ENCODE measurements at regions not wholly inside any gene's neighbourhood (a gene's known extent, or its start where the extent isn't known, plus 50 kb on each side); places are given as distances from the start of the nearest gene placed in this dataset.

DNA sequence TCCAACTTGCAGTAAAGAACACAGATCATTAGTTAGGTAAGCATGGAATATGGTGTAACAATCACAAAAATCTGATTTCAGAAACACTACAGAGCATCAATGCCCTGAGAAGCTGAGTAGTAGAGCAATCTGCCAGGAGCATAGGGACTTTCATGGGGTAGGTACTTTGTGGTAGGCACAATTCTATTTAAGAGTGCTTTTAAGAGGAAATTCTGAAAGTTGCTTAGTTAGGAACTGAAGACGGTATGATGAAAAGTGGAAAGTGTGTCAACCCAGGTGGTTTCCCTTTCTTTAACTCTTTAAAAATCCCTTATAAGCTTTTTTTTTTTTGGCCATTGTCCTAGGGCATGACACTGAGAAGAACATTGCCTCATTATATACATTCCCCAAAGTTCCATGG, 535.7 kb upstream of the FBXO33 start:
- no peaks in the 10 kb centered on the region for H3K9me3 ChIP-seq (ENCODE audit: control insufficient read depth, insufficient read depth, low read length)
- H3K36me3 ChIP-seq (ENCODE audit: control insufficient read depth, insufficient read depth, low read length), result no peaks in the 10 kb centered on the region
- H3K4me3 ChIP-seq (ENCODE audit: low read depth, low read length), result no peak overlapping the region
- H3K4me1 ChIP-seq (ENCODE audit: control insufficient read depth, insufficient read depth, low read length), result no peaks in the 10 kb centered on the region
- no peaks in the 10 kb centered on the region for H3K27me3 ChIP-seq (ENCODE audit: control insufficient read depth, insufficient read depth, low read length)
- no peak for DNase-seq (ENCODE audit: low read depth in 4 of 6, low spot score in 6 of 6)
- H3K27ac ChIP-seq (ENCODE audit: low read depth, low read length), result no peak overlapping the region
- WGBS (ENCODE audit: insufficient coverage), result 80% methylated on average over 1 of the region's 1 CpG

DNA sequence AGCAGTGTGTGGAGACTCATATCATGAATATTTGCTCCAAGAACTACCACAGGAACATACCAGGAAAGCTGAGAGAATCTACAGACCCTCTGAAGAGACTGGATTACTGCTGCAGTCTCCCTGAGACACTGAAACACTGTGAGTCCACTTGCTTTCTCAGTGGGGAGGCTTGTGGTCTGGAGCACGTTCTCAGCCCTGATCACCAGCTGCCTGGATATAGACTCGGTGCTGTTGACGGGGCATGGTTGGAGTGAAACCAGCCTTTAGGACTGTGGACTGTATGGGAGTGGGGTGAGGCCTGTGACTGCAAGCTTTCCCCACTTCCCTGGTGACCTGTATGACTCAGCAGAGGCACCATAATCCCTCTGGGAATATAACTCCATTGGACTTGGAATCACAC, 525.8 kb upstream of the FBXO33 start:
- Histone ChIP-seq H3K27me3 (ENCODE audit: control insufficient read depth, insufficient read depth, low read length) (no peaks in the 10 kb centered on the region), H3K27ac (ENCODE audit: low read depth, low read length) (no peak overlapping the region), H3K4me3 (ENCODE audit: low read depth, low read length) (no peak overlapping the region), H3K4me1 (ENCODE audit: control insufficient read depth, insufficient read depth, low read length) (no peaks in the 10 kb centered on the region), H3K9me3 (ENCODE audit: control insufficient read depth, insufficient read depth, low read length) (no peaks in the 10 kb centered on the region), H3K36me3 (ENCODE audit: control insufficient read depth, insufficient read depth, low read length) (no peaks in the 10 kb centered on the region)
- no peak for DNase-seq (ENCODE audit: low read depth in 4 of 6, low spot score in 6 of 6)
- 90% methylated on average over 2 of the region's 3 CpGs for WGBS (ENCODE audit: insufficient coverage)

DNA sequence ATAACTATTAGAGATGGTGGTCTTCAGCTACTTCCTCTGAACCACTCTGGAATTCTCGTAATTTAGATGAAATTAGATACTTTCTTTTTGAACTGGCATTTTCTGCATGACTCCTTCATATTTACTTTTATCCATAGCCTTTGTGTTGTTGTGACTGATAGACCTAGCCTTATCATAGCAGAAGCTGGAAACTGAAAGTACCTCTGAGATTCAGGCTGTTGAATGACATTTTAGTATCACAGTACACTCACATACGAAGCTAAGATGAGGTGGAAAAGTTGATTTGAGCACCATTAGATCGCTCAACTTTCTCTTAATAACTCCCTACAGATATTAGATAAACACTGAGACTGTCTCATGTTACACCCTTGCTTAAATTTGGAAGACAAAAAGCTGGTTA, 525.1 kb upstream of the FBXO33 start:
- Histone ChIP-seq H3K4me3 (ENCODE audit: low read depth, low read length) (no peak overlapping the region), H3K27ac (ENCODE audit: low read depth, low read length) (no peak overlapping the region), H3K36me3 (ENCODE audit: control insufficient read depth, insufficient read depth, low read length) (no peaks in the 10 kb centered on the region), H3K9me3 (ENCODE audit: control insufficient read depth, insufficient read depth, low read length) (no peaks in the 10 kb centered on the region), H3K27me3 (ENCODE audit: control insufficient read depth, insufficient read depth, low read length) (no peaks in the 10 kb centered on the region), H3K4me1 (ENCODE audit: control insufficient read depth, insufficient read depth, low read length) (no peaks in the 10 kb centered on the region)
- no CpG with 5 or more reads among the region's 3 CpGs for WGBS (ENCODE audit: insufficient coverage)
- no peak for DNase-seq (ENCODE audit: low read depth in 4 of 6, low spot score in 6 of 6)

DNA sequence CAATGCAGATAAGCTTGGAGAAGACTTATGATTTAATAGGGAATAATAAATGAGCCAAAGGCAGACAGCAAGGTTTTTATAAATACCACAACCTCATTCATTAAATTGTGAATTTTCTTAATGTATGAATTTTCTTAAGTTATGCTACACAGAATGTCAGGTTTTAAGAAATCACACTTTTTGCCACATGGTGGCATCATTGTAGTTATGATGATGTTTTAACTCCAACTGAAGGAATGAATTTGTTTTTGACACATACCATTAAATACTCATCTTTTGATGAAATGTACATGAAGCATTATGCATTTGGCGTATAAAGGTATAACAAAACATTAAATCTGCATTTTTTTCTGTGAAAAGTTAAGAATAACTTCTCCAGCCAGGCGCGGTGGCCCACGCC, 524.1 kb upstream of the FBXO33 start:
- no peak overlapping the region for H3K4me3 ChIP-seq (ENCODE audit: low read depth, low read length)
- DNase-seq (ENCODE audit: low read depth in 4 of 6, low spot score in 6 of 6), result peak in 4 of 6 donors; percentile 4 to 70 (median 9)
- no peaks in the 10 kb centered on the region for H3K9me3 ChIP-seq (ENCODE audit: control insufficient read depth, insufficient read depth, low read length)
- no peaks in the 10 kb centered on the region for H3K27me3 ChIP-seq (ENCODE audit: control insufficient read depth, insufficient read depth, low read length)
- H3K36me3 ChIP-seq (ENCODE audit: control insufficient read depth, insufficient read depth, low read length), result no peaks in the 10 kb centered on the region
- H3K27ac ChIP-seq (ENCODE audit: low read depth, low read length), result no peak overlapping the region
- no peaks in the 10 kb centered on the region for H3K4me1 ChIP-seq (ENCODE audit: control insufficient read depth, insufficient read depth, low read length)
- no CpG with 5 or more reads among the region's 4 CpGs for WGBS (ENCODE audit: insufficient coverage)

DNA sequence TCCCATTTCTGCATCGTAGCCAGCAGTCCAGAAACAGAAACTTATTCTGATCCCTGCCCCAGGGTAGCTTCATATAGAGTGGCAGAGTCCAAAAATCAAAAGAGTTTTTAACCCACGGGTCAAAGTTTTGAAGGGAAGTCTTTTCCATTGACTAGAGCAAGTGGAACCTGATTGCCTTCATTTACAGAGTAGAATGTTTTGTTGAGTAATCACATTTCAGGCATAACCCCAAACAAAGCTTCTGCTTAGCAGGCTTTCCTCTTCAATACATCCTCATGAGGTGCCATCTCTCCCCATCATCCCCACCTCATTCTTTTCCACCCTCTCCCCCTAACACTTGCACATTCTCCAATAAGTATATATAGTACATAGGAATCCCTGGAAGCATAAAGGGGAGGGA, 516.0 kb upstream of the FBXO33 start:
- Histone ChIP-seq H3K36me3 (ENCODE audit: control insufficient read depth, insufficient read depth, low read length) (no peaks in the 10 kb centered on the region), H3K4me3 (ENCODE audit: low read depth, low read length) (no peak overlapping the region), H3K4me1 (ENCODE audit: control insufficient read depth, insufficient read depth, low read length) (no peaks in the 10 kb centered on the region), H3K27ac (ENCODE audit: low read depth, low read length) (no peak overlapping the region), H3K9me3 (ENCODE audit: control insufficient read depth, insufficient read depth, low read length) (no peaks in the 10 kb centered on the region), H3K27me3 (ENCODE audit: control insufficient read depth, insufficient read depth, low read length) (no peaks in the 10 kb centered on the region)
- no CpG with 5 or more reads among the region's 2 CpGs for WGBS (ENCODE audit: insufficient coverage)
- no peak for DNase-seq (ENCODE audit: low read depth in 4 of 6, low spot score in 6 of 6)

DNA sequence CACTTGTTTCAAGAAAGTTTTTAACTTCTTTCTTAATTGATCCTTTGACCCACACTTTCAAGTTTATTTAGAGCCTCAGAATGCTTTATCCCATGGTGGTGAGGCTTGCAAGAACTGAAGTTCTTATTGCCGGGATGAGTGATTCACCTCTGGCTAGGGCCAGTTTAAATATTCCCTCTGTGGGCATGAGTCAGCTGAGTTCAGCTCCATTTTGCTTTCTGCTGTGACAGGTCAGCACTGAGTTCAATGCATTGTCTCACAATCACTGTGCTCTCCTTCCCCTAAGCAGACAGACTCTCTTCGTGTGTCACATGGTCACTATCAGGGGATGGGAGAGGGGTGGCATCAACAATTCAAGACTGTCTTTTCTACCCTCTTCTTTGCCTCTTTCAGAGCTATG, 514.6 kb upstream of the FBXO33 start:
- Histone ChIP-seq H3K4me1 (ENCODE audit: control insufficient read depth, insufficient read depth, low read length) (no peaks in the 10 kb centered on the region), H3K4me3 (ENCODE audit: low read depth, low read length) (no peak overlapping the region), H3K27ac (ENCODE audit: low read depth, low read length) (no peak overlapping the region), H3K36me3 (ENCODE audit: control insufficient read depth, insufficient read depth, low read length) (no peaks in the 10 kb centered on the region), H3K9me3 (ENCODE audit: control insufficient read depth, insufficient read depth, low read length) (no peaks in the 10 kb centered on the region), H3K27me3 (ENCODE audit: control insufficient read depth, insufficient read depth, low read length) (no peaks in the 10 kb centered on the region)
- WGBS (ENCODE audit: insufficient coverage), result 73% methylated on average over 1 of the region's 2 CpGs
- no peak for DNase-seq (ENCODE audit: low read depth in 4 of 6, low spot score in 6 of 6)

DNA sequence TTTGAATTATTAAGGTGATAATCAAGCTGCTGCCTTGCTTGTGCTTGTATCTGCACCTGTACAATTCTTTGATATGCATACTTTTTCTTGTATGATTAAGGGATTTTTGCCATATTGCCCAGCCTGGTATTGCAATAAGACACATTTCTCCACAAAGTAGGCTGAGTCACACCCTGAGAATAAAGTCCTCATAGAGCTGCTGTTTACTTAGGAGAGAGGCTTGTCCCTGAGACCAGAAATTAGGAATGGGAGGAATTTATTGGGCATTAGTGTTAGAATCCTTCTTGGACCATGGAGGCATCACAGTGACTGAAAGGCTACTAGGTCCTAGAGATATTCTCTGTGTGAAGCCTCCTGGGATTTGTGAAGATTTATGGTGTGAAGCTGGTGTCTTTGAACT, 506.8 kb upstream of the FBXO33 start:
- H3K4me3 ChIP-seq (ENCODE audit: low read depth, low read length), result no peak overlapping the region
- DNase-seq (ENCODE audit: low read depth in 4 of 6, low spot score in 6 of 6), result no peak
- H3K27me3 ChIP-seq (ENCODE audit: control insufficient read depth, insufficient read depth, low read length), result no peaks in the 10 kb centered on the region
- no peaks in the 10 kb centered on the region for H3K36me3 ChIP-seq (ENCODE audit: control insufficient read depth, insufficient read depth, low read length)
- no peak overlapping the region for H3K27ac ChIP-seq (ENCODE audit: low read depth, low read length)
- no peaks in the 10 kb centered on the region for H3K9me3 ChIP-seq (ENCODE audit: control insufficient read depth, insufficient read depth, low read length)
- H3K4me1 ChIP-seq (ENCODE audit: control insufficient read depth, insufficient read depth, low read length), result no peaks in the 10 kb centered on the region

DNA sequence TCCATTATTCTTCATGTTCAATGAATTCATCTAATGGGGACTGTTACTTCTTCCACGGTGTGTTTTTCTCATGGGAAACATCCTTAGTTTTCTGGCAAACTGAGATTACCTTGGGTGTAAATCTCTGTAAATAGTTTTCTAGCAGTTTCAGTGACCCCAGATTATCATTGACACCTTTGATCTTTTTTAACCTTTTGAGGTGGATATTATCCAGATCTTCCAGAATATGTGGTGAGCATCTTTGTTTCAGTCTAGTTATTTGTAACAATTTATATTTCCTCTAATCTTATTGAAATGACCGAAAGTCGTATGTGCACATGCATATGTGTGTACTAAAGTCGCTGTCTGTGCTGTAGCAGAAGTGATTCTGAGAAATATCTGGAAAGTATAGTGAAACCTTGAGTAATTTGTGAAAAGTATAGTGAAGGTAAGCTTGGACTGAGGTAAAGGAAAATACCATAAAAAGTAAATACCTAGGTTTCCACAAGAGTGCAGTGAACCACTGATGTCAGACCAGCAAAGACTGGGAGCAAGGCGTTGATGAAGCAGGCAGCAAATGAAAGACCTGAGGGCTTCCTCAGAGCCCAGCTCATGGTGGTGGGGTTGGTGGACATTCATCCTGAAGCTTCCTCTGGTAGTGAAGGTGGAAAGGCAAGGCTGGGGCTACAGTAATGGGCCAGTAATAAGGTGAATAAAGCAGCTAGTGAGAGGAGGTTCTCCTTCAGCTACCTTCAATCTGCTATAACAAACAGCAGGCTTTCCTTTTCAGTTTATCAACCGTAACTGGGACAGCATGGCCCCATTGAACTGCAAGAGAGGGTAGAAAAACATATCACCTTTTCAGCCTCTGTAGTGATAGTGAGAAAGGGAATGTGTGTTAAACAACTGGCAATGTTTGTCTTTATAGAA, 480.2 kb upstream of the FBXO33 start:
- Histone ChIP-seq H3K4me1 (ENCODE audit: control insufficient read depth, insufficient read depth, low read length) (no peaks in the 10 kb centered on the region), H3K36me3 (ENCODE audit: control insufficient read depth, insufficient read depth, low read length) (no peaks in the 10 kb centered on the region), H3K27ac (ENCODE audit: low read depth, low read length) (no peak overlapping the region), H3K4me3 (ENCODE audit: low read depth, low read length) (no peak overlapping the region), H3K9me3 (ENCODE audit: control insufficient read depth, insufficient read depth, low read length) (no peaks in the 10 kb centered on the region), H3K27me3 (ENCODE audit: control insufficient read depth, insufficient read depth, low read length) (no peaks in the 10 kb centered on the region)
- 93% methylated on average over 3 of the region's 6 CpGs for WGBS (ENCODE audit: insufficient coverage)
- DNase-seq (ENCODE audit: low read depth in 4 of 6, low spot score in 6 of 6), result no peak

DNA sequence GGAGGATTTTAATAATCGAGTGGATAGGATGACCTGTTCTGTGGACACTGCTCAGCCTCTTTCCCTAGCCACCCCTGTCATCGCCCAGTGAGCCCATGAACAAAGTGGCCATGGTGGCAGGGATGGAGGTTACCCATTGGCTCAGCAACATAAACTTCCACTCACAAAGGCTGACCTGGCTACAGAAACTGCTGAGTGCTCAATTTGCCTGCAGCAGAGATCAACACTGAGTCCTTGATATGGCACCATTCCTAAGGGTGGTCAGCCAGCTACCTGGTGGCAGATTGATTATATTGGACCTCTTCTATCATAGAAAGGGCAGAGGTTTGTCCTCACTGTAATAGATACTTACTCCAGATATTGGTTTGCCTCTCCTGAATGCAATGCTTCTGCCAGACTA, 465.4 kb upstream of the FBXO33 start:
- peaks cover 4% of the 10 kb centered on the region for H3K9me3 ChIP-seq (ENCODE audit: control insufficient read depth, insufficient read depth, low read length)
- no CpG with 5 or more reads among the region's 2 CpGs for WGBS (ENCODE audit: insufficient coverage)

DNA sequence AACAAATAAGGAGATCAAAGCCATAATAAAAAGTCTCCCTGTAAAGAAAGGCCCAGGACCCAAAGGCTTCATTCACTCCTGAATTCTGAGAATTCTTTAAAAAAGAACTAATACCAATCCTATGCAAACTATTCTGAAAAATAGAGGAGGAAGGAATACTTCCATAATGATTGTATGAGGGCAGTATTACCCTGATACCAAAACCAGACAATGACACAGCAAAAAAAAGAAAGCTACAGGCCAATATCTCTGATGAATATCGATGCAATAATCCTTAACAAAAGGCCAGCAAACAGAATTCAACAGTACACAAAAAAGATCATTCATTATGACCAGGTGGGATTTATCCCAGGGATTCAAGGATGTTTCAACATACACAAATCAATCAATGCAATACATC, 457.8 kb upstream of the FBXO33 start:
- Histone ChIP-seq H3K4me1 (ENCODE audit: control insufficient read depth, insufficient read depth, low read length) (no peaks in the 10 kb centered on the region), H3K4me3 (ENCODE audit: low read depth, low read length) (no peak overlapping the region), H3K36me3 (ENCODE audit: control insufficient read depth, insufficient read depth, low read length) (no peaks in the 10 kb centered on the region), H3K27ac (ENCODE audit: low read depth, low read length) (no peak overlapping the region), H3K27me3 (ENCODE audit: control insufficient read depth, insufficient read depth, low read length) (no peaks in the 10 kb centered on the region), H3K9me3 (ENCODE audit: control insufficient read depth, insufficient read depth, low read length) (no peaks in the 10 kb centered on the region)
- no CpG with 5 or more reads among the region's 1 CpG for WGBS (ENCODE audit: insufficient coverage)
- no peak for DNase-seq (ENCODE audit: low read depth in 4 of 6, low spot score in 6 of 6)

More for the DNA sequence above, 465.4 kb upstream of the FBXO33 start:
- H3K27me3 ChIP-seq (ENCODE audit: control insufficient read depth, insufficient read depth, low read length), result no peaks in the 10 kb centered on the region
- H3K4me1 ChIP-seq (ENCODE audit: control insufficient read depth, insufficient read depth, low read length), result no peaks in the 10 kb centered on the region
- no peak overlapping the region for H3K4me3 ChIP-seq (ENCODE audit: low read depth, low read length)
- DNase-seq (ENCODE audit: low read depth in 4 of 6, low spot score in 6 of 6), result no peak
- no peak overlapping the region for H3K27ac ChIP-seq (ENCODE audit: low read depth, low read length)
- H3K36me3 ChIP-seq (ENCODE audit: control insufficient read depth, insufficient read depth, low read length), result no peaks in the 10 kb centered on the region
